H9 (cell line): ENCODE measurements at regions not wholly inside any gene's neighbourhood (a gene's known extent, or its start where the extent isn't known, plus 50 kb on each side); places are given as distances from the start of the nearest gene placed in this dataset.

ENCODE experiments used
- DNase-seq: peaks from one replicate; pipeline ENCODE4 v3.0.0-alpha.2; 2017
- H2AFZ ChIP-seq: one replicate; pipeline ENCODE4 v1.6.1; 2013; ENCODE audit warnings: mild to moderate bottlenecking, low read length, control low read depth, moderate library complexity
- H2AK5ac ChIP-seq: 2 replicates; pipeline ENCODE4 v1.6.1; 2013; ENCODE audit warnings: low read length, control low read depth, mixed read lengths; ENCODE audit not compliant: insufficient read length
- H2BK120ac ChIP-seq: one replicate; pipeline ENCODE4 v1.6.1; 2013; ENCODE audit warnings: low read depth, mild to moderate bottlenecking, low read length, control low read depth, inconsistent platforms; ENCODE audit not compliant: poor library complexity, severe bottlenecking
- H2BK12ac ChIP-seq: 2 replicates; pipeline ENCODE4 v1.6.1; 2013; ENCODE audit warnings: low read length, control low read depth, mixed read lengths, low read depth; ENCODE audit not compliant: insufficient read length
- H2BK15ac ChIP-seq: 2 replicates; pipeline ENCODE4 v1.6.1; 2013; ENCODE audit warnings: low read depth, low read length, control low read depth
- H2BK20ac ChIP-seq: one replicate; pipeline ENCODE4 v1.6.1; 2013; ENCODE audit warnings: low read depth, mild to moderate bottlenecking, low read length, control low read depth, inconsistent platforms; ENCODE audit not compliant: poor library complexity, severe bottlenecking
- H2BK5ac ChIP-seq: 2 replicates; pipeline ENCODE4 v1.6.1; 2013; ENCODE audit warnings: low read length, control low read depth, mixed read lengths; ENCODE audit not compliant: insufficient read length
- H3K14ac ChIP-seq: 2 replicates; pipeline ENCODE4 v1.6.1; 2013; ENCODE audit warnings: low read length, control low read depth; ENCODE audit not compliant: insufficient read depth
- H3K18ac ChIP-seq: 2 replicates; pipeline ENCODE4 v1.6.1; 2013; ENCODE audit warnings: low read depth, mild to moderate bottlenecking, mixed read lengths, low read length, control low read depth; ENCODE audit not compliant: insufficient read length
- H3K23ac ChIP-seq: 2 replicates; pipeline ENCODE4 v1.6.1; 2013; ENCODE audit warnings: low read length, control low read depth, mixed read lengths, low read depth; ENCODE audit not compliant: insufficient read length
- H3K23me2 ChIP-seq: 2 replicates; pipeline ENCODE4 v1.6.1; 2013; ENCODE audit warnings: low read depth, mild to moderate bottlenecking, mixed read lengths, low read length, control low read depth; ENCODE audit not compliant: insufficient read length, poor library complexity, severe bottlenecking
- H3K27ac ChIP-seq: 2 replicates; pipeline ENCODE4 v1.5.1; 2013; ENCODE audit warnings: low read length, control low read depth, mixed read lengths, low read depth; ENCODE audit not compliant: insufficient read length
- H3K27me3 ChIP-seq: 2 replicates; pipeline ENCODE4 v1.6.1; 2013; ENCODE audit warnings: low read length, control low read depth, inconsistent platforms; ENCODE audit not compliant: insufficient read depth
- H3K4ac ChIP-seq: 2 replicates; pipeline ENCODE4 v1.6.1; 2013; ENCODE audit warnings: low read depth, mild to moderate bottlenecking, control low read depth, inconsistent platforms, low read length, moderate library complexity
- H3K4me1 ChIP-seq: 2 replicates; pipeline ENCODE4 v1.6.1; 2013; ENCODE audit warnings: low read length, control low read depth, inconsistent platforms; ENCODE audit not compliant: insufficient read depth
- H3K4me2 ChIP-seq: 2 replicates; pipeline ENCODE4 v1.6.1; 2013; ENCODE audit warnings: low read length, control low read depth, mixed read lengths; ENCODE audit not compliant: insufficient read length, insufficient read depth
- H3K56ac ChIP-seq: 2 replicates; pipeline ENCODE4 v1.6.1; 2013; ENCODE audit warnings: low read depth, mild to moderate bottlenecking, mixed read lengths, low read length, control low read depth; ENCODE audit not compliant: insufficient read length
- H3K79me1 ChIP-seq: 2 replicates; pipeline ENCODE4 v1.6.1; 2013; ENCODE audit warnings: low read depth, mild to moderate bottlenecking, moderate library complexity, low read length, control low read depth, inconsistent platforms; ENCODE audit not compliant: insufficient read depth, poor library complexity, severe bottlenecking
- H3K79me2 ChIP-seq: 2 replicates; pipeline ENCODE4 v1.6.1; 2013; ENCODE audit warnings: low read length, control low read depth, inconsistent platforms; ENCODE audit not compliant: insufficient read depth
- H3K9ac ChIP-seq: 2 replicates; pipeline ENCODE4 v1.6.1; 2013; ENCODE audit warnings: low read length, control low read depth, mixed read lengths; ENCODE audit not compliant: insufficient read length; ENCODE audit errors: extremely low read depth
- H3K9me3 ChIP-seq: one replicate; pipeline ENCODE4 v1.6.1; 2013; ENCODE audit warnings: low read depth, low read length, inconsistent platforms; ENCODE audit not compliant: control insufficient read depth
- H3T11ph ChIP-seq: one replicate; pipeline ENCODE4 v1.6.1; 2013; ENCODE audit warnings: mild to moderate bottlenecking, low read length, control low read depth, inconsistent platforms
- H4K20me1 ChIP-seq: one replicate; pipeline ENCODE4 v1.6.1; 2013; ENCODE audit not compliant: control insufficient read depth, insufficient read length, insufficient read depth
- H4K5ac ChIP-seq: 2 replicates; pipeline ENCODE4 v1.6.1; 2013; ENCODE audit warnings: low read depth, mild to moderate bottlenecking, mixed read lengths, low read length, control low read depth; ENCODE audit not compliant: insufficient read length
- H4K8ac ChIP-seq: replicated peaks from 2 replicates; pipeline ENCODE4 v1.6.1; 2013; ENCODE audit warnings: low read length, control low read depth, mixed read lengths, low read depth; ENCODE audit not compliant: insufficient read length
- H4K91ac ChIP-seq: 2 replicates; pipeline ENCODE4 v1.6.1; 2013; ENCODE audit warnings: low read depth, mild to moderate bottlenecking, moderate library complexity, mixed read lengths, low read length, control low read depth; ENCODE audit not compliant: insufficient read length
- H3K27ac Mint-ChIP-seq, 3 experiments: 2 replicates in 2 of 3; 3 replicates in 1 of 3; pipeline ENCODE4 v1.8.0; 2020 to 2021; ENCODE audit warnings: mixed read lengths in 3 of 3, mild to moderate bottlenecking in 1 of 3, moderate library complexity in 1 of 3
- H3K27me3 Mint-ChIP-seq: 2 replicates; pipeline ENCODE4 v1.8.0; 2021; ENCODE audit warnings: low read depth, mild to moderate bottlenecking, moderate library complexity, mixed read lengths
- H3K36me3 Mint-ChIP-seq, 3 experiments: 2 replicates in 2 of 3; 3 replicates in 1 of 3; pipeline ENCODE4 v1.8.0; 2020 to 2021; ENCODE audit warnings: low read depth in 3 of 3, mixed read lengths in 3 of 3; ENCODE audit not compliant: insufficient read depth in 1 of 3
- H3K4me1 Mint-ChIP-seq, 2 experiments: 2 replicates each; pipeline ENCODE4 v1.8.0; 2020; ENCODE audit warnings: mixed read lengths in 2 of 2
- H3K4me3 Mint-ChIP-seq, 2 experiments: 2 replicates in 1 of 2; 3 replicates in 1 of 2; pipeline ENCODE4 v1.8.0; 2020 to 2021; ENCODE audit warnings: mild to moderate bottlenecking in 2 of 2, mixed read lengths in 2 of 2, moderate library complexity in 1 of 2
- H3K9me3 Mint-ChIP-seq, 2 experiments: 2 replicates in 1 of 2; 3 replicates in 1 of 2; pipeline ENCODE4 v1.8.0; 2020; ENCODE audit warnings: mild to moderate bottlenecking in 2 of 2, mixed read lengths in 2 of 2, moderate library complexity in 1 of 2
- CTCF ChIP-seq: fragments of 200-600 bp; sonication (generic); conservative IDR thresholded peaks from 3 replicates; pipeline ENCODE4 v1.8.0; 2021; ENCODE audit warnings: antibody characterized with exemption, mild to moderate bottlenecking
- WGBS: extraction: QIAGEN DNeasy Blood & Tissue Kit; methylation state at CpG from one replicate; pipeline ENCODE4 v1.1.7; 2013; ENCODE audit warnings: missing lambda C conversion rate, low lambda C conversion rate, mixed read lengths; ENCODE audit not compliant: insufficient read length; ENCODE audit errors: extremely low coverage; 5-methylcytosine and 5-hydroxymethylcytosine counted together

- H3K4me3 Mint-ChIP-seq, result no peak overlapping the region
- no peak overlapping the region for H4K8ac ChIP-seq
- H3K27ac Mint-ChIP-seq, result no peak overlapping the region
- WGBS, result no CpG with 5 or more reads among the region's 5 CpGs
- no peak overlapping the region for H3K56ac ChIP-seq
- no peaks in the 10 kb centered on the region for H3K9me3 ChIP-seq
- H2BK20ac ChIP-seq, result no peak overlapping the region
- no peak overlapping the region for H3K23ac ChIP-seq
- H3K9ac ChIP-seq, result no peak overlapping the region
- H3K79me1 ChIP-seq, result no peaks in the 10 kb centered on the region
- H3K4me1 ChIP-seq, result no peaks in the 10 kb centered on the region
- H2BK120ac ChIP-seq, result no peak overlapping the region
- no peak overlapping the region for H3K18ac ChIP-seq
- H3K79me2 ChIP-seq, result no peaks in the 10 kb centered on the region
- DNase-seq, result no peak
- no peaks in the 10 kb centered on the region; a peak in 1 of 7 replicates for H3K36me3 Mint-ChIP-seq
- no peak overlapping the region for H3K4ac ChIP-seq
- H3K9me3 Mint-ChIP-seq, result peaks cover 0 to 2% of the 10 kb centered on the region in 2 experiments; a peak in 1 of 5 replicates
- H2BK12ac ChIP-seq, result no peak overlapping the region
- no peak overlapping the region for H3K4me2 ChIP-seq
- no peaks in the 10 kb centered on the region for H3K23me2 ChIP-seq
- no peak overlapping the region; the same call in 1 of the 2 replicates for H3K14ac ChIP-seq
- H4K20me1 ChIP-seq, result no peaks in the 10 kb centered on the region
- H3K27ac ChIP-seq, result no peak overlapping the region
- H2AK5ac ChIP-seq, result no peak overlapping the region
- peaks cover 14 to 15% of the 10 kb centered on the region in 2 experiments; a peak in 3 of 4 replicates for H3K4me1 Mint-ChIP-seq
- TF ChIP-seq CTCF, result no peak
- H2AFZ ChIP-seq, result no peak overlapping the region
- no peak overlapping the region for H4K91ac ChIP-seq
- H2BK15ac ChIP-seq, result no peak overlapping the region
- H3T11ph ChIP-seq, result no peak overlapping the region
- H3K27me3 Mint-ChIP-seq, result peaks cover 1% of the 10 kb centered on the region; the same call in 1 of the 2 replicates
- no peak overlapping the region for H4K5ac ChIP-seq
- H3K27me3 ChIP-seq, result no peaks in the 10 kb centered on the region
- no peak overlapping the region for H2BK5ac ChIP-seq
These were observed 100.4 kb upstream of the IRX2 start for GRCh38 chr5:2851895-2852294.
